ENCODE measurements at regions not wholly inside any gene's neighbourhood (a gene's known extent, or its start where the extent isn't known, plus 50 kb on each side); places are given as distances from the start of the nearest gene placed in this dataset.

DNA sequence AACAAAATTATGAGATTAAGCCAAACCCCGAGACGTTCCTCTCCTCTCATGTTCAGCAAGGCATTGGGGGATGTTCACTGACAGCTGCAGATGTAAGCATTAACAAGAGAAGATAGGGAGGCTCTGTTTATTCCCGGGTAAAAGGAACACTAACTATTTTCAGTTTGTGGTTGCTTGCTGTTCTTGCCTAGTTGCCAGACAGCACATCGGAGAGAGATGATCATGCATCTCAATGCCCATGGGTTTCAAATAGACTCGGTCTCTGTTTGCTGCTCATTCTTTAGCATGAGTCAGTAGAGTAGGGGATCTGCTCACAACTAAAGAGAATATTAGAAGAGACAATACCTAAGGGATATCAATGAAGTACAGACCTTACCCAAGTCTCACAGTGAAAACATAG lies 78.3 kb downstream of the TMEM100 start:
- TF ChIP-seq, protein P1, sequence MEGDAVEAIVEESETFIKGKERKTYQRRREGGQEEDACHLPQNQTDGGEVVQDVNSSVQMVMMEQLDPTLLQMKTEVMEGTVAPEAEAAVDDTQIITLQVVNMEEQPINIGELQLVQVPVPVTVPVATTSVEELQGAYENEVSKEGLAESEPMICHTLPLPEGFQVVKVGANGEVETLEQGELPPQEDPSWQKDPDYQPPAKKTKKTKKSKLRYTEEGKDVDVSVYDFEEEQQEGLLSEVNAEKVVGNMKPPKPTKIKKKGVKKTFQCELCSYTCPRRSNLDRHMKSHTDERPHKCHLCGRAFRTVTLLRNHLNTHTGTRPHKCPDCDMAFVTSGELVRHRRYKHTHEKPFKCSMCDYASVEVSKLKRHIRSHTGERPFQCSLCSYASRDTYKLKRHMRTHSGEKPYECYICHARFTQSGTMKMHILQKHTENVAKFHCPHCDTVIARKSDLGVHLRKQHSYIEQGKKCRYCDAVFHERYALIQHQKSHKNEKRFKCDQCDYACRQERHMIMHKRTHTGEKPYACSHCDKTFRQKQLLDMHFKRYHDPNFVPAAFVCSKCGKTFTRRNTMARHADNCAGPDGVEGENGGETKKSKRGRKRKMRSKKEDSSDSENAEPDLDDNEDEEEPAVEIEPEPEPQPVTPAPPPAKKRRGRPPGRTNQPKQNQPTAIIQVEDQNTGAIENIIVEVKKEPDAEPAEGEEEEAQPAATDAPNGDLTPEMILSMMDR (IDR thresholded peaks at IDR 0.05) = no peak
- no peak for TF ChIP-seq POLR2A (IDR thresholded peaks at IDR 0.05)
